Lower leg skin (tissue), 3 donors: ENCODE measurements at regions not wholly inside any gene's neighbourhood (a gene's known extent, or its start where the extent isn't known, plus 50 kb on each side); places are given as distances from the start of the nearest gene placed in this dataset.
"Not testable (repeated sequence)": the region's sequence is repeated elsewhere in the genome, so short reads cannot be mapped to it uniquely, and the experiment has no call there.

Experiments
- CTCF ChIP-seq, 3 donors: fragments of 450-650 bp; IDR thresholded peaks; one replicate each; pipeline ENCODE4 v1.5.1; 2016; ENCODE audit warnings: antibody characterized with exemption in 3 of 3, mild to moderate bottlenecking in 3 of 3, moderate library complexity in 2 of 3
- POLR2A ChIP-seq, 2 donors: fragments of 450-650 bp; IDR thresholded peaks; one replicate each; pipeline ENCODE4 v1.6.1; 2016 to 2017; ENCODE audit warnings: antibody characterized with exemption in 2 of 2, mild to moderate bottlenecking in 1 of 2, moderate library complexity in 1 of 2

- TF ChIP-seq CTCF, POLR2A (IDR thresholded peaks at IDR 0.05): not testable (repeated sequence)
Measured at GRCh38 chr7:93022931-93023478, 94.8 kb downstream of the SAMD9 start.
